HuH-7.5 (cell line): ENCODE measurements at regions not wholly inside any gene's neighbourhood (a gene's known extent, or its start where the extent isn't known, plus 50 kb on each side); places are given as distances from the start of the nearest gene placed in this dataset.

Source experiments
- DNase-seq: peaks from one replicate; pipeline ENCODE4 v3.0.0; 2011; ENCODE audit warnings: low spot score

GRCh38 chr13:22655106-22655852 is 525.5 kb upstream of the SGCG start:
- DNase-seq: no peak

- DNase-seq: no peak
Observed at GRCh38 chr13:22662771-22663170, 518.0 kb upstream of the SGCG start.

GRCh38 chr13:22665506-22665905 is 515.3 kb upstream of the SGCG start:
- no peak for DNase-seq

- no peak for DNase-seq
Observed at GRCh38 chr13:22690756-22691155, 490.0 kb upstream of the SGCG start.

- DNase-seq: no peak
Observed at GRCh38 chr13:22693691-22694090, 487.1 kb upstream of the SGCG start.

GRCh38 chr13:22696433-22696832 is 484.3 kb upstream of the SGCG start:
- DNase-seq: no peak

- no peak for DNase-seq
Observed at GRCh38 chr13:22698467-22698866, 482.3 kb upstream of the SGCG start.

DNA sequence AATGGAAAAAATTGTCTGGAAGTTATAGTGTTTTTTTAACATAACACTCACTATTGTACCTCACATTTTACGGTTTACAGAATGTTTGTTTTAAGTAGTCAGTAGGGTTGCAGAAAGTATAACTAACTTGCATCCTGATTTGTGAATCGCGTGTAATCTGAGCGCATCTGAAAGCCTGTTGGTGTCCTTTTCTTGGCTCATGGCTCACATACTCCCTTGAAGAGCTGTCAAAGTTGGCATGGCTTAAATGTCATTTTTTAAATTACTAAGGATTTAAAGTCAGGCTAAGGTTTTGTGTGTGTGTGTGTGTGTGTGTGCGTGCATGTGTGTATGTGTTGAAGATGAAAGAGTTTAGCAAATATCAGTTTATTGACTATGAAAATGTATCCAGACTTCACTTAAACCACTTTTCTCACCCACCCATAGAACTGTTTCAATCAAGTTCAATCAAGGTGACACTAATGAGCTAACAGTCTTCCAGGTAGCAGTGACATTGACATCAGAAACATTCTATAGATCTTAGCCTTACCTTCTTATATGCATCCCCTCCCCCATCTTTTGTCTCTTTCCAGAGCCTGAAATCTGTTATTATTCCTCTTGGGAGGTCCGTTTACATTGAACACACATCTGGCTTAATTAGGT is 480.4 kb upstream of the SGCG start:
- DNase-seq: no peak

DNA sequence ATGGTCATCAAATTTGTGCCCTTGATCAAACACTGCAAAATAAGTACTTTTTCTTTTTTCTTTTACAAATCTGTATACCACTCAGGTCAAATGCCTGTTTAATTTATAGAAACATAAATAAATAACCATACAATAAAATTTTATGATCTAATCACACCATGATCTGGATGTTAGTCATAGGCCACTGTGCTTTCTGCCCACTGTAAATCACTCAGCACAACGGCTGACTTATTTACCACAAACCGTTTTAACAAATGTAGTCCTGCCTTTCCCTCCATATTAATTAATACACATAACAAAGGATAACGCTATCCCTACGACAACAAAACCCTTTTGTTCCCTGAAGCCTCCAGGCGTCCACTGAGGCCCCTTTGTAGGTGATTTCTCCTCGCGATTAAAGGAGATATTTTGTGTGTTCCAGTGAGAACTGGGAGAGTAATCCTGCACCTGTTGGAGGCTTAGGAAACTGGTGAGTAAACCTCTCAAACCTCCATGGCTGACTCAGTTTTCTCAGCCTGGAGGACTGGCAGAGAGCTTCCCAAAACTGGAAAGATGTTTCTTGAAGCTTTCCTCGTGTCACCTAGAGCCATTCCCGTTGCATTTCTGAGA is 477.1 kb upstream of the SGCG start:
- DNase-seq: no peak

DNA sequence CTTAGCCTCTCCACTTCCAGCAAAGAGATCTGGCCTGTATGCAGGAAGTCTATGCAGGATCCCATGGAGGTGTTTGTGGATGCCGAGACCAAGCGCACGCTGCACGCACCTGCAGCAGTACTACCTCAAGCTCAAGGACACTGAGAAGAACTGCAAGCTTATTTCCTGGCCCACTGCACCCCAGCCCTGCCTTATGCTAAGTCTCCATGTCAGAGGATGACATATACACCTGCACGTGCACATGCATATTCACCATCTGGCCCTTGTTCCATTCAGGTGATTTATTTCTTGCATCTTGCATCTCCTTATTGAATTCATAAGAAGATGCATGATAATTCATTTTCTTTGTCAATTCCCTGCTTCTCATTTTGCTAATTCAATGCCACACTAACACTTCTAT is 472.8 kb upstream of the SGCG start:
- DNase-seq: no peak

DNA sequence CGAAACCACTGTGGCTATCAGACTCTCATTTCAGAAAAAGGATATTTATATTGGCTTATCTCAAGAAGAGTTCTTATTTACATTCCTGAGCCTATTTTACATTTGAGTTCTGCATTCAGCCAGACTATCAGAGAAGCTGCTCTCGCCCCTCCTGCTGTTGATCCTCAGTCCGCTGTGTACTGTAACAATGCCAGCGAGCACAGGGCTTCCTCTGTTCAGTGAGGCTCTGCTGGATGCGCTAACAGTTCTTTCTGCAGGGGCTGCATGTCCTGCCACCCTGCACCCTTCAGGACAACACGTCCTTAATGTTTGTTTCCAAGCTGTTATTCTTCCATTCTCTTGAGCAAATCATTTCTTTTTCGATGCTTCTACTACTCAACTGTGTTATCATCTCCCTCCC is 463.7 kb upstream of the SGCG start:
- DNase-seq: no peak

DNA sequence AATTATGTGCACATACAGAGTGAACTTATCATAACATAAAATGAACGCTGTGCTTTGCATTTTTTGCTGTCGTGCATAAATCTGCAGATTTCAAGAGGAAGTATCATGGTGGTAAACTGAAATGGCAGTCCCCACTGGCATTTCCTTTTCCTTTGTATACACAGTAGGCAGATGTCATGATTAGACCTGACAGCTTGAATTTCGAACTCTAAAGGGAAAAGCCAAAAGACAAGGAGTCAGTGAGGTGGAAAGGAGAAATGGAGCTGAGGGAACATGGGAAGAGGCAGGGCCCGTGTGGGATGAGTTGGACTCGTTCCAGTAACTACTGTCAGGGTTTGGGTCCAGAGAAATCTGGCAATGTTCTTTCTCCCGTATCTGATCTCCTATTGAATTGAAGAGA is 454.1 kb upstream of the SGCG start:
- no peak for DNase-seq

GRCh38 chr13:22735011-22735995 is 445.5 kb upstream of the SGCG start:
- DNase-seq: peak; percentile 9

- no peak for DNase-seq
Observed at GRCh38 chr13:22736084-22736767, 444.6 kb upstream of the SGCG start.

GRCh38 chr13:22736768-22737092 is 444.0 kb upstream of the SGCG start:
- DNase-seq: no peak

DNA sequence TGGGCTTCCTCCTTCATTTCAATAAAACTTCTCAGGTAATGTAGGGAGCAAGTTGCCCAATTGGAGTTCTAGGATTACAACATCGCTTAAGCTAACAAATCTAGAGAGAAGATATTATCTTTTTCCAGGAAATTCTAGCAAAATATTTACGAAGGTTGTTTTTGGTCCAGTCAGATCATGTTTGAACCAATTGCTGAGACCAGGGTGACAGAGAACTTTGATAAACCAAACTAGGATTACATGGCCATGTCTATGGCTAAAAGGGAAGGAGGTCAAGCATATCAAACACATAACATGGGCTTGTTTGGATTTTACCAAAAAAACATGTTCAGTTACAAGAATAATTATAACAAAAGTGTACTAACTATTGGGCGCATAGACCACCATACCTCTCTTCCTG is 442.4 kb upstream of the SGCG start:
- DNase-seq: no peak

DNA sequence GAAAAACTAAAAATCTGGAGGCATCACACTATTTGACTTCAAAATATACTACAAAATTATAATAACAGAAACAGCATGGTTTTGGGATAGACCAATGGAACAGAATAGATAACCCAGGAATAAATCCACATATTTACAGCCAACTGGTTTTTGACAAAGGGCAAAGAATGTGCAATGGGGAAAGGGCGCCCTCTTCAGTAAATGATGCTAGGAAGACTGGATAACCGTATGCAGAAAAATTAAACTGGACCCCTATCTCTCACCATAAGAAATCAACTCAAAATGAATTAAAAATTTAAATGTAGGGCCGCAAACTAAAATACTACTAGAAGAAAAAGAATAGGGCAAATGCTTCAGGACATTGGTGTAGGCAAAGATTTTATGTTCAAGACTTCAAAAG is 440.5 kb upstream of the SGCG start:
- no peak for DNase-seq

DNA sequence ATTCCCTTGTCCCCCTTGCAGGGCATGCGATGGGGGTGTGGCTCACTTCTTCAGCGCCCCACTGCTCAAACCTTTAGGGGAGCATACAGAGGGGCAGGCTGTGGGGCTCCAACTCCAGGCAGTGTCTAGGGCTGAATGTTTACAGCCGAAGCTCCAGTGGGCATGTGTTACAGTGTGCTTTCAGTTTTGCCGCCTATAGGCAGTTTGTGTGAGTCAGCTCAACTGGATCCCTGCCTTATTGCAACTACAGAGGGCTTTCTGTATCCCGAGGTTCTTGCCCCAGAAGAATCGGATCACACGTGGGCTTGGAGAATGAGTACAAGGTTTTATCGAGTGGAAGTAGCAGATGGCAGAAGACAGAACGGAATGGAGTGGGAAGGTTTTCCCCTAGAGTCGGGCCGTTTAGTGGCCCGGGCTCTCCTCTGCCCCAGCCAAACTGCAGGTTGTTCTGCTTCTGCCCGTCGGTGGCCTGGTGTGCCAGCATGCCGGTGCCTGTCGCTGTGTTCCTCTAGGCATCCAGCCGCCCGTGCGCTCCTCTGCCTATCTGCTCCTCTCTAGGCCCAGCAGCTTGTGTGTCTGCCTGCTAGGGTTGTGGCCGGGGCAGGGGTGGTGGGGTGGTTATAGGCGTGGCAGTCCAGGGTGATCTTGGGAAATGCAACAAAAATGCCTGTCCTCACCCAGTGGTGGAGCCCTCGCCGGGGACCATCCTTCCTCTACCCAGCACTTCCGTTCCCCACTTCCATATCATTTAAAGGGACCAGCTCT is 435.9 kb upstream of the SGCG start:
- DNase-seq: no peak

DNA sequence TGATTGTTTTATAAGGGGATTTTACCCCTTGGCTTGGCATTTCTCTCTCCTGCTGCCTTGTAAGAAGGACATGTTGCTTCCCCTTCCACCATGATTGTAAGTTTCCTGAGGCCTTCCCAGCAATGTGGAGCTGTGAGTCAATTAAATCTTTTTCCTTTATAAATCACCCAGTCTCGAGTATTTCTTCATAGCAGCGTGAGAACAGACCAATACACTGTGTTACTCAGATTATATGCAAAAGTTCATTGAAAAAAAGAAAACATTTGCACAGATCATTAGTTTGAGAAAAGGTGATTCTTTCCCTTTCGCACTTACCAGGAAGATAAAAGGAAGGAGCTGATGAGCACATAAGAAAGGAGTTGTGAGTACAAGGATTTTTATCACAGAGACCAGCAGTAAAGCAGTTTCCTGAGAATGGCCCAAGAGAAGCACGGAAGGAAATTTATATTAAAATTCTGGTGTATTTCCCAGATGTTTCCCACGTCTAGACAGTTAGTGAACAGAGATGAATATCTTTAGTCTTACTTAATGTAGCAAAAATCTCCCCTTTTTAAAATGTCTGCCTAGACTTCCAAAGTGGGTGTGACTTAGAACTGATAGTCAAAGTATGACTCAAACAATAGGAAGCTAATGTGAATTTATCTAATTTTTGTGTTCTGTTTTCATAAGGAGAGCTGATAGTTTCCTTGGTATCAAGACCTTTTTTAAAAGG is 431.8 kb upstream of the SGCG start:
- no peak for DNase-seq

GRCh38 chr13:22749626-22750025 is 431.2 kb upstream of the SGCG start:
- no peak for DNase-seq
